DMS79 (cell line): ENCODE measurements at regions not wholly inside any gene's neighbourhood (a gene's known extent, or its start where the extent isn't known, plus 50 kb on each side); places are given as distances from the start of the nearest gene placed in this dataset.
"Not testable (repeated sequence)": the region's sequence is repeated elsewhere in the genome, so short reads cannot be mapped to it uniquely, and the experiment has no call there.

ENCODE experiments used
- DNase-seq: peaks from one replicate; lab custom pipeline; 2025; lab: John Stamatoyannopoulos, UW

DNA sequence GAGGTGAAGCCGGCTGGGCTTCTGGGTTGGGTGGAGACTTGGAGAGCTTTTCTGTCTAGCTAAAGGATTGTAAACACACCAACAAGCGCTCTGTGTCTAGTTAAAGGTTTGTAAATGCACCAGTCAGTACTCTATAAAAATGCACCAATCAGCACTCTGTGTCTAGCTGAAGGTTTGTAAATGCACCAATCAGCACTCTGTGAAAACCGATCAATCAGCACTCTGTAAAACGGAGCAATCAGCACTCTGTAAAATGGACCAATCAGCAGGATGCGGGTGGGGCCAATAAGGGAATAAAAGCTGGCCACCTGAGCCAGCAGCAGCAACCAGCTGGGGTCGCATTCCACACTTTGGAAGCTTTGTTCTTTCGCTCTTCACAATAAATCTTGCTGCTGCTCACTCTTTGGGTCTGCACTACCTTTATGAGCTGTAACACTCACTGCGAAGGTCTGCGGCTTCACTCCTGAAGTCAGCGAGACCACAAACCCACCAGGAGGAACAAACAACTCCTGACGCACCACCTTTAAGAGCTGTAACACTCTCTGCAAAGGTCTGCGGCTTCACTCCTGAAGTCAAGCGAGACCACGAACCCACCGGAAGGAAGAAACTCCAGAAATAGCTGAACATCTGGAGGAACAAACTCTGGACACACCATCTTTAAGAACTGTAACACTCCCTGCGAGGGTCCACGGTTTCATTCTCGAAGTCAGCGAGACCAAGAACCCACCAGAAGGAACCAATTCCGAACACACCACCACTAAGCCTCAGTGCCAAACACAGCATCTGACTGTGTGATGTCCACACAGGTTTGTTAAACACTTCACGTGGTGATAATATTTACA is 378.2 kb upstream of the CCDC54 start:
- DNase-seq, result not testable (repeated sequence)

DNA sequence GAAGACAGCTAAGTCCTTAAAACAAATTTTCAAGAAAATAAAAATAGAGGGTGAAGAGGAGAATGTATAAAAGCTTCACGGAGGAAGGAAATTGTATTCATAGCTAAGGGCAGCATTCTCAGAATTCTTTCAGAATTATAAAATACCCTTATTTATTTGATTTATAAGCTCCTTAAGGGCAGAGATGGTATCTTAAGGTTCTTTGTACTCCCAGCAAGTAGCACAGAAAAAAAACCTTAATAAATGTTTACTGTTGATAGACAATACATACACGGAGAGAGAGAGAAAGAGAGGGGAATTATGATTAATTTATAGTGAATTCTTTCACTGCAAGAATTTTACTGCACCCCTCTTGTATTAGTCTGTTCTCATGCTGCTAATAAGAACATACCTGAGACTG is 375.6 kb upstream of the CCDC54 start:
- DNase-seq, result no peak

DNA sequence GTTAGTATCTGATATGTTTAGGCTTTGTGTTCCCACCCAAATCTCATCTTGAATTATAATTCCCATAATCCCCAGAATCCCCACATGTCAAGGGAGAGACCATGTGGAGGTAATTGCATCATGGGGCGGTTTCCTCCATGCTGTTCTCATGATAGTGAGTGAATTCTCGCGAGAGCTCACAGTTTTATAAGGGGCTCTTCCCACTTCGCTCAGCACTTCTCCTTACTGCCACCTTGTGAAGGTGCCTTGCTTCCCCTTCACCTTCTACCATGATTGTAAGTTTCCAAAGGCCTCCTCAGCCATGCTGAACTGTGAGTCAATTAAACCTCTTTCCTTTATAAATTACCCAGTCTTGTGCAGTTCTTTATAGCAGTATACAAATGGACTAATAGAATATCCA is 371.9 kb upstream of the CCDC54 start:
- not testable (repeated sequence) for DNase-seq

DNA sequence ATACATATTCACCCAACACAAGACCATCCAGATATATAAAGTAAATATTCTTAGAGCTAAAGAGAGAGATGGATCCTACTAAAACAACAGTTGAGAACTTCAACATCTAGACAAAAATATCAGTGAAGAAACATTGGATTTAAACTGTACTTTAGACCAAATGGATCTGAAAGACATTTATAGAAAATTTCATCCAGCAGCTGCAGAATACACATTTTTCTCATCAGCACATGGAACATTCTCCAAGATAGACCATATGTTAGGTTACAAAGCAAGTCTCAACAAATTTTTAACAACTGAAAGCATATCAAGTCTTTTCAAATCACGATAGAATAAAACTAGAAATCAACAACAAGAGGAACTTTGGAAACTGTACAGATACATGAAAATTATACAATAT is 369.0 kb upstream of the CCDC54 start:
- DNase-seq, result no peak

DNA sequence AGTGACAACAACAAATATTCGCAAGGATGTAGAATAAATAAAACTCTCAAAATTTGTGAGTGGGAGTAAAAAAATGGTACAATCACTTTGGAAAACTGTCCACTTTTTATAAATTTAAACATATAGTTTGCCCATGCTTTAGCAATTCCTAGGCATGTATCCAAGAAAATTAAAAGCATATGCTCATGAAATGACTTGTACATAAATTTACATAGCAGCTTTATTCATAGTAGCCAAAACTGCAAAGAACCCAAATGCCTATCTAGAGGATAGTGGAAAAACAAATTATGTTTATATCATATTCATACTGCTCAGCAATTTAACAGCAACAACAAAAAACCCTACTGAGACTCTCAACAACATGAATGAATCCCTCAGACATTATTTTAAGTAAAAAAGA is 363.6 kb upstream of the CCDC54 start:
- no peak for DNase-seq

DNA sequence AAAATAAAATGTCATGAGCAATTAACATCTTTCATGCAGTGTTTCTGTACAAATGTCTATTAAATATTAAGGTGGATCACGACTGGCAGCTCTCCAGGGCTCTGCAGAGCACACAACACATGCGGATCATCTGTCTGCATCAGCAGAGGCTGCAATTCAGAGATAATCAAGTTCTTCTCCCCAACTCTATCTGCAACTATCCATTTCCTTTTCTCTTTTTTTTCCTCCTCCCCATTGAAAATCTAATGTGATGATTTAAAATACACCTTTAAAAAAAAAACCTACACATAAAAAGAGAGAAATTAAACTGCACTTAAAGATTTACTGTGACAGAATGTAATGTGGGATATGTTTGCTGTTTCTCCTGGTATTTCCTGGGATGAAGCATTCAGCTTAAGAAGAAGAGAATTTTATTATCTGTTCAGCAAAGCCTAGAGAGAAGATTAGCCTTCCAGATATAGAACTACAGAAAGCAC is 352.6 kb upstream of the CCDC54 start:
- DNase-seq, result no peak

DNA sequence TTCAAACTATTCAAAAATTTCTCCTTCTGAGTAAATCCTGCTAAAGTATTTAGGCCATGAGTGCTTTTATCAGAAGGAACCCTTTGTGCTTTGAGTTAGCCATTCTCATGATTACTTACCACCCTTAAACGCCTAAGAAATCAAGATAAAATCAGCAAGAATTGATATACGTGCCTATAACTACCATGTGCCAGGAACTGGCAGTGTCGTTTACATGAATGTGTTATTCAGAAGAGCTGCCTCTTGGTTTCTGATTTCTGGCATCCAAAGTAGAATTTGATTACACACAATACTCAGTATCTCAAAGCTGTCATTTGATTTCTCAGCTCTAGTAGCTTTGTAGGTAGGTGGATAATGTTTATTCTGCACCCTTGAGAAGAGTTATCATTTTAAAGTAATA is 351.3 kb upstream of the CCDC54 start:
- no peak for DNase-seq

DNA sequence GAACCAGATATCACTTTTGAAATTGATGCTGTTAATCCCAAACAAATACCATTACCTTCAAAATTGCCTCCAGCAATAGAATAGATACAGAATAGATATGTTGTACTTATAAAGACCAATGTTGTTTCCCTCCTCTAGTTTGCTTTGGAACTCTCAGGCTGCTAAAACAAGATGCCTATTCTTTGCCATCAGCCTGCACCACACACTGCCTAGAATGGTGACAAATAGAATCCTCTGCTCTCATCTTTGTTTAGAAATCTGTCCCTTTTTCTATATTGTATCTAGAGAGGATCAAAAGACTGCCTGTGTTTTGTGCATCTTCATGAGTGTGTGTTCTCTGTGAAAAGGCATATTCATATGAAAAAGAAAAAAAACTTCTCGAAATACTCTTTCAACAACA is 349.2 kb upstream of the CCDC54 start:
- no peak for DNase-seq

DNA sequence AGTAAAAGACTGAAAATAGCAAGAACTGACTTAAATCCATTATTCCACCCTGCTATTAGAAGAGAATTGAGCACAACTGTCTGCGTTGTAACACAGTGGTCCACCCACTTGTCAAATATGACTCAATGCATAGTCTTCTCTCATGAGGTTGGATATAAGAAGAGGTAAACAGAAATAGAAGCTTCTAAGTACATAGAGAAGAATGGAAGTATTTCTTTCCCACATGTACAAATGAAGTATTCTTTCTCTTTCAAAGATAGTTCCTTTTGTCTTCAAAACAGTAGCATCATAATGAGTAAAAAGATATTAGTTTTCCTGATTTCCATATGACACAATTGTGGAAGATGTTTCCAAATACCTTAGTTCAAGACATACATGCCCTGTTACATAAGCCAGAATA is 348.6 kb upstream of the CCDC54 start:
- DNase-seq, result no peak

DNA sequence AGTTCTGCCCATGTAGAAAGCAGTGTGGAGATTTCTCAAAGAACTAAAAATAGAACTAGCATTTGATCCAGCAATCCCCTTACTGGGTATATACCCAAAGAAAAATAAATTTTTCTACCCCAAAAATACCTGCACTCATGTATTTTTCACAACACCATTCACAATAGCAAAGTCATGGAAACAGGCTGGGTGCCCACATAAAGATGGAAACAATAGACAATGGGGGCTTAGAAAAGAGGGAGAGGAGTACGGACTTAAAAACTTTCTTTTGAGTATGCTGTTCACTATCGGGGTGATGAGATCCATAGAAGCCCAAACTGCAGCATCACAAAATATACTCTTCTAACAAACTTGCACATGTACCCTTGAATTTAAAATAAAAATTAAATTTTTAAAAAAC is 345.1 kb upstream of the CCDC54 start:
- no peak for DNase-seq

DNA sequence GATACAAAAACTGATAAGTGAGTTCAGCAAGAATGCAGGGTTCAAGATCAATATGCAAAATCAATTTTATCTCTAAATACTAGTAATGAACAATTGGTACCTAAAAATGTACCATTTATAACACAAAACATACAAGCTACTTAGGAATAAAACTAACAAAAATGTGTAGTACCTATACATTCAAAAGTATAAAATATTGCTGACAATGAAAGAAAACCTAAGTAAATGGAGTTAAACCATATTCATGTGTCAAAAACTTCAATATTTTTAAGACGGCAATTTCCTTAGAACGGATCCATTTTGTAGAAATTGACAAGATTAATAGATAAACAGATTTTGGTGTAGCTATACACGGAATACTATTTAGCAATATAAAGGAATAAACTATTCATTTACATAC is 343.1 kb upstream of the CCDC54 start:
- no peak for DNase-seq

DNA sequence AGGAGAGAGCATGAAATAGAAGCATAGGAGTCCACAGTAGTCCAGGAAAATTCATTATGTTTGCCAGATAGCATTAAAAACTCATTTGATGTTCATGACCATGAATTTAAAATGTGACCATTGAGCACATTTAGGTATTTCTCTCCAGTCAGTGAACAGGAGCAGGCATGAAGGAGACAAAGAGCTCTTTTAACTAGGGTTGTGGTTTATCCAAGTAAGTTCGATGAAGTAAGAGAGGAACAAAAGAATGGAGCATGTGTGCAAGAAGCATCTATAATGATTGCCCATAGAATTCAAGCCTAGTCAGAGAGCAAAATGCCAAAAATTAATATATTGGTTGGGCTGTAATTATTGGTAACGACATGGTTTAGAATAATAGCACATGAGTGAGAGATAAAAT is 342.1 kb upstream of the CCDC54 start:
- DNase-seq, result no peak

DNA sequence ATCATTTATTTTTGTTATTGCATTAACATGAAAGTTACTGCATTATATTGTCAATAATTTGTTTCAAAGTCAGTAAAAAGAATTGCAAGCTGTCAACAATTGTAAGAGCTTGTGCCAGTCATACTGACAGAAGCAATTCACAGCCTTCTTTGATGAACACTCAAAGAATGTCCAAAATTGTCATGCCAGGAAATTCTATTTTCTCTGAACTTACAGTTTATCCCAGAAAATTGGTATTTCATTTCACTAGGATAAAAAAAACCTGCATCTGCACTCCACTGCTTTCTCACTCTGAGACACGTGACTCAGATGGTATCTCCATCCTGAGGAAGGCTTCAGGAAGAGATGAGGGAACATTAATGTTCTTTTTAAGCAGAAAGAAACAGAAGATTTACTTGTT is 332.6 kb upstream of the CCDC54 start:
- no peak for DNase-seq

DNA sequence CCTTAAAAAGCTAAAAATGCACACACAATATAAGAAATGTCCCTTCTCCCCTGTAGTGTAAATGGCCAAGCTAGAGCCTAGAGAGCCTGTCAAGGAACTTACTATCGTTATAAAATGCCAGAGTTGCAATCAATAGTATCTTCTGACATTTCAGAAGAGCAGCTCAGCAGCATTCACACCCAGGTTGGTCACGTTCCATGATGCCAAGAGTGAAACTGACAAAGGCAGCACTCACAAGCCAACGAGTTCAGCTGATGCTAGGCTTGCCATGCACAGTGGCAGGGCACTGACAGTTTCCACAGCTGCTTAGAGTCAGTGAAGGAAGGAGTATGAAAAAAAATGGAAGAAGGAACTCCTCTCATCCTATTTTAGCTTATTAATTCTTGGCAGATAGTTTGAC is 331.4 kb upstream of the CCDC54 start:
- no peak for DNase-seq

DNA sequence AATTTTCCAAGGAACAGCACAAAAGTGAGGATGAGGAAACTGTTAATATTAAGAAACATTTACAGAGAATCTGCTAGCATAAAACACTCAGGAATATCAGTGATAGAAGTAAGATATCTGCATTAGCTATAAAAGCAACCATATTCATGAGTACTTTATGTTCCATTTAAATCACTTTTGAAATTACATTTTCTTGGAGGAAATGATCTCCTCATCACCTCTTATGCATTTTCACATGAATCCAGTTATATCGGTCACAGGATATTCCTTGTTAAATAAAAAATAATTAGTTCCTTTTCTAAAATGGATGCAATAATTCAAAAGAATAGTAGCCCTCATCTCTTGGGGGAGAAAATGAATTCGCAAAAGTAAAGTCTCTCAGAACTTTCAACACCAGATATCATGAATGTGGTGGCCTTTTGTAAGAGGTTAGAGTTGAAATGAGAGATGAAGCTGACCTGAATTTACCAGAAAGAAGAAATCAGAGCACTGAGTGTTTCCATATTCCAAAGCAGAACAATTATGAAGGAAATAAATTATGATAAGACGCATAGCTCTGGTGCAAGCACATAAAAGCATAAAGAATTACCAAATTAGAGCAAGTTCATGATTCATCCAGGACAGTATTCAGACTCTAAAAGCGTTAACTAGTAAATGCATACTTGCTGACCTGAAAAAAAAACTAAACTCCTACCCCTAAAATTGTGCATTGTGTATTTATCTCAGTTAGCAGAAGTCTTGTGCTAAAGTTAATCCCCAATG is 321.9 kb upstream of the CCDC54 start:
- DNase-seq, result no peak

DNA sequence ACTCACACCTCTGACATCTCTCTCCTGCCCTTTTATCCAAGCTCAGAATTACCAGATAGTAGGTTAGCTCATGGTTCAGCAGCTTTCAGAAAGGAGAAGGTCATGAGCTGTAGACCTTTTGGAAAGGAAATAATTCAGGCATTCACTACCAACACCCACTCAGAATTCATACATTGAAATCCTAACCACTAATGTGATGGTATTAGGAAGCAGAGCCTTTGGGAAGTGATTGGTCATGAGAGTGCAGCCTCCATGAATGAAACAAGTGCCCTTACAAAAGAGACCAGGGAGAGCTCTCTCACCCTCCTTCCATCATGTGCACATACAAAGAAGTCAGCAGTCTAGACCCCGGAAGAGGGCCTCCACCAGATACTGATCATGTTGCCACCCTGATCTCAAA is 315.8 kb upstream of the CCDC54 start:
- DNase-seq, result no peak

DNA sequence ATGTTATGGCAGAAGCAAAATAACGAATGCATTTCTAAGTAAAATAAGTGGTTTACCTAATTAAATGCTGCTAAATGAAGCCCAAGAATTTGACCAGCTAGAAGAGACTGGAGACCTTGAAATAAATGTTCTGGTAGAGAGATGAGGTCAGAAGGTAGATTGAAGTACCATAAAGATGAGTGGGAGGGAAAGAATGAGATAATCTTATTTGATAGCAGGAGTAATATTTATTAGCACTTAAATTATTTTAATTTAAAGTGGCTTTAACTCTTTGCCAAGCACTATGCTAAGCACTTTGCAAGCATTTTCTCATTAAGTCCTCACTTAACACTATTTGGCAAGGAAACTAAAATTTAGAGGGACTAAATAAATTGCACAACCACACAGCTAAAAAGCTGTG is 314.9 kb upstream of the CCDC54 start:
- no peak for DNase-seq

DNA sequence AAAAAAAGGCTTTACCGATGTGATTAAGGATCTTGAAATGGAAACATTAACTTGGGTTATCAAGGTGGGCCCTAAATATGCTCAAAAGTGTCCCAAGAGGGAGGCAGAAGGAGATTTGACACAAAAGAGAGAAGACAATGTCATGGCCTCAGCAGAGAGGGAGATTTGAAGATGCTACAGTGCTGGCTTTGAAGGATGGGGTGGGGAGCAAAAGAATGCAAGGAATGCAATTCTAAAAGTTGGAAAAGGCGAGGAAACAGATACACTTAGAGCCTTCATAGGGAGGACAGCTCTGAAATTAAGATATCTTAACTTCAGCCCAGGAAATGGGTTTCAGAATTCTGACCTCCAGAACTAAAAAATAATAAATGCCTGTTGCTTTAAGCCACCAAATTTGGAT is 314.5 kb upstream of the CCDC54 start:
- no peak for DNase-seq

DNA sequence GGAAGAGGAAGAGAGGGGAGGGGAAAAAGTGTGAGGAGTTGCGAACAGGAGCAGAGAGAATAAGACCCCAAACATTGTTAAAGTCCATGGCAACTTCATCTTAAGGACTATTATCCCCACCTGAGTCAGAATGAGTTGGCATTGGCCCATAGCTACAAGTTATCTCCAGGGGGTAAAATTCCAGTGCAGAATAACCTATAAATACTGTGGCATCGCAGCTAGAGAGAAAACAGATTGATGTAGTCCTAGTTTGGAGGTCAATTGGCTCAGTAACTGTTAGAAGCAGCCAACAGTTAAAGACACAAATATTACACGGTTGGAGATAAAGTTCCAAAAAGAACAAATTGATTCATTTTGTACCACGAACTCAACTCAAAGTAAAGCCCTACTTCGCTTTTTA is 313.9 kb upstream of the CCDC54 start:
- DNase-seq, result no peak

DNA sequence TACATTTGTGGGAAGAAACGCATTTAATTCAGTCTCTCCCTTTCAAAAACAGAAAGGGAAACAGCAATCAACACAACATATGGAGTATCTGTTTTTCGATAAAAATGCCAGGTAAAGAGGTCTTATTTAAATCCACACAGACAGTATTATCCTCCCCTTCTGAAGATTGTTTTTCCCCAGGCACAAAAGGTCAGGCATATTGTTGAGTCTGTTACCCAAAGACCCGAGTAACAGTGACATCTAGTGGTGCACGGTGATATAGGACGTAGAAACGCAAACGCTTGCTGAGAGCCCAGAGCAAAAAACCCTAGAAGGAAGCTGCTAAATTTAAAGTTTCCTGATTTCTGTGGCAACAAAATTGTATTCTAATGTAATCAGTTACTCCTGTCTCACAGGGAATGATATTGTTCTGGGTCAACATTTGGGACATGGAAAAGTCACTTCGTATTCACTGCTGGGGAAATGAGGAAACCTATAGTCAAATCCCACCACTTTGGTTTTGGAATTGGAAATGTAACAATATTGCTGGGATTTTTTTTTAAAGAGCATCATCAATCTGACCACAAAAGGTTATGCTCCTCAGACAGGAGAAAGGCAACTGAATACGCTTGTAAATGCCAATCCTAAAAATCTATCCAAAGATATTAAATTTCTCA is 312.7 kb upstream of the CCDC54 start:
- DNase-seq, result no peak

DNA sequence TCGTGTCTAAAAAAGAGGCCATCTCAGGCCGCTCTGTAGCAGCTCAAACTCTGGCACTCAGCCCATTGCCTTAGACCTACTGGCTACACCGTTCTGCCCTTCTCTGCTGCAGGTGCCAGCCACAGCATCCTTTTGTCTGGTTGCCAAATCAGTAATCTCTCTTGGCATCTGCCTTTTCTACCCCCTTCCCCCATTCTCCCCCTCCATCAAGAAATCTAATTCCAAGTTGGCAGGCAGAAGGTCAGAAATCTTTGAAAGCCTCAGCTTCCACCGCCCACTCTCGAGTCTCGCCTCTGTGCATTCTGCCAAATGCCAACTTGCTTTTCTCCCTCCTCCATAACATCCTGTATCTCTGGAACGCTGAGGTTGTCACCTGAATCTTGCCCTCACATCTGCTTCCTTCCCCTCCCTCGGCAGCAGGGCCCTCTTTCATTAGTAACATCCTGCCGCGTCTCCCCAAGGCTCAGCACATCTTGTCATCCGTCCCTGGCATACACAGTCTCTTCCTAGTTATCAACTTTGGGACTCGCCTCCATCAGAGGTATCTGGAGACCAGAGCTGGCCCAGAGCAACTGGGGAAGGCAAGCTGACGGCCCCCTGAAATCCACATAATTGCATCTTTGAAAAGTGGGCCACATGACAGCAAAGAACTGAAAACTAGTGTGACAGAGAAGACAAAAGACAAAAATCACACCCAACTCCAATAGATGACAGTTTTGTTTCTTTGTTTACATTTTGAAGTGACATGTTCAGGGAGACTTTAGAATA is 312.0 kb upstream of the CCDC54 start:
- no peak for DNase-seq

DNA sequence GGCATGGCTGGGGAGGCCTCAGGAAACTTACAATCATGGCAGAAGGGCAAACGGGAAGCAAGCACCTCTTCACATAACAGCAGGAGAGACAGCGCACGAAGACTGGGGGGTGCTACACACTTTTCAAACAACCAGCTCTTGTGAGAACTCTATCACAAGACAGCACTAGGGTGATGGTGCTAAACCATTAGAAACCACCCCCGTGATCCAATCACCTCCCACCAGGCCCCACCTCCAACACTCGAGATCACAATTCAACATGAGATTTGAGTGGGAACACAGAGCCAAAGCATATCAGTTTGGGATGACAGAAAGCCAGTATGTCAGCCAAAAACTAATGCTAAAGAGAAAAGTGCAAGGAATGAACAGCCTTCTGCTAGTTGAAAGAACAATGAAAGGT is 309.8 kb upstream of the CCDC54 start:
- DNase-seq, result no peak
